Adipocyte (in vitro differentiated cells): ENCODE measurements at regions not wholly inside any gene's neighbourhood (a gene's known extent, or its start where the extent isn't known, plus 50 kb on each side); places are given as distances from the start of the nearest gene placed in this dataset.
"Not testable (repeated sequence)": the region's sequence is repeated elsewhere in the genome, so short reads cannot be mapped to it uniquely, and the experiment has no call there.

Source experiments
- DNase-seq: peaks from one replicate; pipeline ENCODE4 v3.0.0-alpha.2; 2015; ENCODE audit warnings: low read depth
- H3K27me3 ChIP-seq: replicated peaks from 2 replicates; pipeline ENCODE4 v1.7.0; 2013; ENCODE audit warnings: mild to moderate bottlenecking, low read length, moderate library complexity; ENCODE audit not compliant: control insufficient read depth, insufficient read depth
- H3K36me3 ChIP-seq: 2 replicates; pipeline ENCODE4 v1.7.0; 2013; ENCODE audit warnings: low read length, mild to moderate bottlenecking, moderate library complexity; ENCODE audit not compliant: control insufficient read depth, insufficient read depth, severe bottlenecking
- H3K4me1 ChIP-seq: 2 replicates; pipeline ENCODE4 v1.7.0; 2013; ENCODE audit warnings: mild to moderate bottlenecking, low read length, moderate library complexity; ENCODE audit not compliant: control insufficient read depth, insufficient read depth
- H3K4me3 ChIP-seq: 2 replicates; pipeline ENCODE4 v1.7.0; 2013; ENCODE audit warnings: mild to moderate bottlenecking, low read length, moderate library complexity
- H3K9ac ChIP-seq: 2 replicates; pipeline ENCODE4 v1.7.0; 2013; ENCODE audit warnings: mild to moderate bottlenecking, low read length, moderate library complexity
- H3K9me3 ChIP-seq: 2 replicates; pipeline ENCODE4 v1.7.0; 2013; ENCODE audit warnings: mild to moderate bottlenecking, low read length, moderate library complexity; ENCODE audit not compliant: control insufficient read depth

- DNase-seq, H3K9me3 ChIP-seq, H3K27me3 ChIP-seq, H3K9ac ChIP-seq, H3K4me3 ChIP-seq, H3K4me1 ChIP-seq, H3K36me3 ChIP-seq: not testable (repeated sequence)
These were observed 198.0 kb downstream of the GOLGA6L6 start for GRCh38 chr15:20343395-20344211.

GRCh38 chr15:20342601-20343394, 198.8 kb downstream of the GOLGA6L6 start:
- H3K27me3 ChIP-seq, H3K9me3 ChIP-seq, DNase-seq, H3K4me3 ChIP-seq, H3K36me3 ChIP-seq, H3K4me1 ChIP-seq, H3K9ac ChIP-seq: not testable (repeated sequence)

- H3K36me3 ChIP-seq, result no peaks in the 10 kb centered on the region
- no peaks in the 10 kb centered on the region for H3K27me3 ChIP-seq
- H3K4me1 ChIP-seq, result no peaks in the 10 kb centered on the region
- no peak for DNase-seq
- H3K9ac ChIP-seq, result no peak overlapping the region
- no peak overlapping the region for H3K4me3 ChIP-seq
- peaks cover 8% of the 10 kb centered on the region for H3K9me3 ChIP-seq
These were observed 199.5 kb downstream of the GOLGA6L6 start for GRCh38 chr15:20341901-20342600.

GRCh38 chr15:20340931-20341661, 200.5 kb downstream of the GOLGA6L6 start:
- Histone ChIP-seq H3K36me3 (no peaks in the 10 kb centered on the region), H3K4me3 (no peak overlapping the region), H3K4me1 (no peaks in the 10 kb centered on the region), H3K27me3 (no peaks in the 10 kb centered on the region), H3K9me3 (peaks cover 3% of the 10 kb centered on the region), H3K9ac (no peak overlapping the region)
- peak; percentile 16 for DNase-seq

GRCh38 chr15:20340331-20340811, 201.2 kb downstream of the GOLGA6L6 start:
- peaks cover 3% of the 10 kb centered on the region for H3K9me3 ChIP-seq

GRCh38 chr15:20339086-20339791, 202.4 kb downstream of the GOLGA6L6 start:
- not testable (repeated sequence) for H3K4me1 ChIP-seq, DNase-seq, H3K9me3 ChIP-seq

More at GRCh38 chr15:20340331-20340811, 201.2 kb downstream of the GOLGA6L6 start:
- H3K36me3 ChIP-seq, result no peaks in the 10 kb centered on the region
- peak; percentile 20 for DNase-seq
- H3K9ac ChIP-seq, result no peak overlapping the region
- H3K4me3 ChIP-seq, result no peak overlapping the region
- H3K4me1 ChIP-seq, result no peaks in the 10 kb centered on the region
- no peaks in the 10 kb centered on the region for H3K27me3 ChIP-seq

GRCh38 chr15:20338671-20339070, 202.9 kb downstream of the GOLGA6L6 start:
- not testable (repeated sequence) for H3K27me3 ChIP-seq, DNase-seq, H3K9me3 ChIP-seq, H3K4me1 ChIP-seq, H3K36me3 ChIP-seq, H3K9ac ChIP-seq, H3K4me3 ChIP-seq

More at GRCh38 chr15:20339086-20339791, 202.4 kb downstream of the GOLGA6L6 start:
- not testable (repeated sequence) for H3K9ac ChIP-seq, H3K27me3 ChIP-seq, H3K36me3 ChIP-seq, H3K4me3 ChIP-seq

- not testable (repeated sequence) for H3K9ac ChIP-seq, H3K27me3 ChIP-seq, H3K36me3 ChIP-seq, H3K4me3 ChIP-seq, DNase-seq, H3K9me3 ChIP-seq, H3K4me1 ChIP-seq
These were observed 204.4 kb downstream of the GOLGA6L6 start for GRCh38 chr15:20337238-20337637.

- not testable (repeated sequence) for H3K4me3 ChIP-seq, H3K36me3 ChIP-seq, DNase-seq, H3K9me3 ChIP-seq, H3K4me1 ChIP-seq, H3K9ac ChIP-seq, H3K27me3 ChIP-seq
These were observed 207.1 kb downstream of the GOLGA6L6 start for GRCh38 chr15:20334451-20334850.

- not testable (repeated sequence) for H3K9ac ChIP-seq, H3K36me3 ChIP-seq, H3K9me3 ChIP-seq, DNase-seq, H3K27me3 ChIP-seq, H3K4me1 ChIP-seq, H3K4me3 ChIP-seq
These were observed 215.8 kb downstream of the GOLGA6L6 start for GRCh38 chr15:20325751-20326150.
